DND-41 (cell line): ENCODE measurements at regions not wholly inside any gene's neighbourhood (a gene's known extent, or its start where the extent isn't known, plus 50 kb on each side); places are given as distances from the start of the nearest gene placed in this dataset.

Source experiments
- ATAC-seq: fragments of 200-7000 bp; cut with Tn5 transposase; 3 replicates; pipeline ENCODE4 v1.9.1; 2021; ENCODE audit warnings: low read depth; ENCODE audit not compliant: insufficient read depth
- DNase-seq: peaks from one replicate; pipeline ENCODE4 v3.0.0-alpha.2; 2020
- H2AFZ ChIP-seq: 2 replicates; pipeline ENCODE4 v1.6.0; 2012; ENCODE audit warnings: low read depth, low read length
- H3K27ac ChIP-seq: 2 replicates; pipeline ENCODE4 v1.5.1; 2012; ENCODE audit warnings: low read length, inconsistent platforms
- H3K27me3 ChIP-seq: fragments of 200-600 bp; sonication (generic); 2 replicates; pipeline ENCODE4 v1.6.0; 2012; ENCODE audit warnings: low read length, mild to moderate bottlenecking, inconsistent platforms; ENCODE audit not compliant: insufficient read depth, poor library complexity
- H3K36me3 ChIP-seq: 2 replicates; pipeline ENCODE4 v1.5.1; 2012; ENCODE audit warnings: low read length, inconsistent platforms; ENCODE audit not compliant: insufficient read depth
- H3K4me1 ChIP-seq: 2 replicates; pipeline ENCODE4 v1.5.1; 2012; ENCODE audit warnings: mild to moderate bottlenecking, low read length; ENCODE audit not compliant: insufficient read depth
- H3K4me2 ChIP-seq: 2 replicates; pipeline ENCODE4 v1.6.0; 2012; ENCODE audit warnings: mild to moderate bottlenecking, moderate library complexity, low read length, inconsistent platforms; ENCODE audit not compliant: insufficient read depth
- H3K4me3 ChIP-seq, 2 experiments: fragments of 200-600 bp in 1 of 2; shearing (Covaris generic) in 1 of 2; 2 replicates each; pipeline ENCODE4 v1.5.1; 2012 to 2016; ENCODE audit warnings: inconsistent platforms in 2 of 2, low read length in 2 of 2, mild to moderate bottlenecking in 2 of 2, low read depth in 1 of 2, moderate library complexity in 1 of 2
- H3K79me2 ChIP-seq: 2 replicates; pipeline ENCODE4 v1.6.0; 2012; ENCODE audit warnings: low read length, inconsistent platforms; ENCODE audit not compliant: insufficient read depth
- H3K9ac ChIP-seq: 2 replicates; pipeline ENCODE4 v1.6.0; 2012; ENCODE audit warnings: low read depth, mild to moderate bottlenecking, inconsistent platforms, low read length, moderate library complexity
- H3K9me3 ChIP-seq: 2 replicates; pipeline ENCODE4 v1.5.1; 2012; ENCODE audit warnings: low read length, moderate library complexity, mild to moderate bottlenecking, inconsistent platforms; ENCODE audit not compliant: insufficient read depth, severe bottlenecking
- H4K20me1 ChIP-seq: 2 replicates; pipeline ENCODE4 v1.6.0; 2012; ENCODE audit warnings: low read length; ENCODE audit not compliant: insufficient read depth
- EZH2 ChIP-seq: IDR thresholded peaks from 3 replicates; pipeline ENCODE4 v1.6.1; 2012; ENCODE audit warnings: borderline replicate concordance, low read depth, mild to moderate bottlenecking, moderate library complexity, low read length, inconsistent platforms; ENCODE audit not compliant: severe bottlenecking
- TF ChIP-seq, protein P1 (sequence below): IDR thresholded peaks from 2 replicates; pipeline ENCODE4 v1.5.1; 2012; ENCODE audit warnings: borderline replicate concordance, low read length, moderate library complexity, mild to moderate bottlenecking; ENCODE audit not compliant: poor library complexity, severe bottlenecking; ENCODE audit errors: extremely low read depth

DNA sequence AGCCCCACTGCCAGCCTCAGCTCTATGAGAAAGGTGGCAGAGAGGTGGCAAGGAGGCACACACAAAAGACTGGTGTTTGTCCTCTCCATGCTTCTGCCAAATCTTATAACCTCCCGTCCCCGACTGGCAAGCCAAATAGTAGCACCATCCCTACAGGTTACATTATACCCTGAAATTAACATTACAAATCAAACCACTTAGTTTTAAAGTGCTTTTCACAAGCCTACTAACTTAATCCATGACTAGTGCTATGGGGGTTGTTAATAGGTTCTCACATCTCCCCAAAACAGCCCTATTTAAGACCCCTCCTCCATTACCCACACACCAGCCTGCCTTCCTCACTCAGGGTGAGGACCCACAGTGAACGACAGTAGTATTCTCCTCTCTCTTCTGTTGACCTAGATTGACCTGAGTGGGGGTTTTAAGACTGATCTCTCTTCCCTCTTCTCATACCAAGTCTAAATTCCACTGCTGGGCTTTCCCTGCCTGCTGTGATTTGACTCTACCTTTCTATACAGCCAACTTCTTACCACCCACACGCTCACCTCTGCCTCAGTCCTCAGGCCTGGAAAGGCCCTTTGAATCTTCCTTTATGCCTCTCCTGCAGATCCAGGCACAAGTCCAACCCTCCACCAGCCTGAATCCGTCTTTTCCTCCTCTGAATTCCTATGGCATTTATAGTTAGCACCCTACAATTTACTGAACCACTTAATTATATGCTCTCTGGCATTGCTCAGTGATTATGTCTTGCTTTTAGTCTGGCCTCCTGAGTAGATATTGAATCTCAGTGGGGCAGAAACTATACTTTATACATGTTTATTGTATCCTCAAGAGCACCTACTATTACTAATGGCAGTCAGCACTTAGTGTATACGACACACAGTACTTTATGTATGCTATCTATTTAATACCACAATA, 116.1 kb downstream of the TMEM174 start:
- Histone ChIP-seq H3K4me1 (no peaks in the 10 kb centered on the region), H3K27ac (no peak overlapping the region), H4K20me1 (no peaks in the 10 kb centered on the region), H2AFZ (no peak overlapping the region), H3K4me3 (no peak overlapping the region), H3K27me3 (peaks cover 9% of the 10 kb centered on the region), H3K9ac (no peak overlapping the region), H3K9me3 (no peaks in the 10 kb centered on the region), H3K4me2 (no peak overlapping the region), H3K79me2 (no peaks in the 10 kb centered on the region), H3K36me3 (no peaks in the 10 kb centered on the region)
- ATAC-seq: no peak
- DNase-seq: no peak
- TF ChIP-seq EZH2: no peak
- TF ChIP-seq, protein P1, sequence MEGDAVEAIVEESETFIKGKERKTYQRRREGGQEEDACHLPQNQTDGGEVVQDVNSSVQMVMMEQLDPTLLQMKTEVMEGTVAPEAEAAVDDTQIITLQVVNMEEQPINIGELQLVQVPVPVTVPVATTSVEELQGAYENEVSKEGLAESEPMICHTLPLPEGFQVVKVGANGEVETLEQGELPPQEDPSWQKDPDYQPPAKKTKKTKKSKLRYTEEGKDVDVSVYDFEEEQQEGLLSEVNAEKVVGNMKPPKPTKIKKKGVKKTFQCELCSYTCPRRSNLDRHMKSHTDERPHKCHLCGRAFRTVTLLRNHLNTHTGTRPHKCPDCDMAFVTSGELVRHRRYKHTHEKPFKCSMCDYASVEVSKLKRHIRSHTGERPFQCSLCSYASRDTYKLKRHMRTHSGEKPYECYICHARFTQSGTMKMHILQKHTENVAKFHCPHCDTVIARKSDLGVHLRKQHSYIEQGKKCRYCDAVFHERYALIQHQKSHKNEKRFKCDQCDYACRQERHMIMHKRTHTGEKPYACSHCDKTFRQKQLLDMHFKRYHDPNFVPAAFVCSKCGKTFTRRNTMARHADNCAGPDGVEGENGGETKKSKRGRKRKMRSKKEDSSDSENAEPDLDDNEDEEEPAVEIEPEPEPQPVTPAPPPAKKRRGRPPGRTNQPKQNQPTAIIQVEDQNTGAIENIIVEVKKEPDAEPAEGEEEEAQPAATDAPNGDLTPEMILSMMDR: no peak

DNA sequence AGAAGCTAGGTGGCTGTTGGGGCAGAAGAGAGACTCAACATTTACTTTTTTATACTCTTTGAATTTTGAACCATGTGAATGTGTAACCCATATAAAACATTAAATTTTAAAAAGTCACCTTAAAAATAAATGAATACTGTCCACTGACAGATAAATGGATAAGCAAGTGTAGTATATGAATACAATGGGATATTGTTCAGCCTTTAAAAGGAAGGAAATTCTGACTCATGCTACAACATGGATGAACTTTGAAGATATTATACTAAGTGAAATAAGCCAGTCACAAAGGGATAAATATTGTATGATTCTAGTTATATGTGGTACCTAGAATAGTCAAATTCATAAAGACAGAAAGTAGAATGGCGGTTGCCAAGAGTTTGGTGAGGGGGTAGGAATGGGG, 113.9 kb downstream of the TMEM174 start:
- H2AFZ ChIP-seq: no peak overlapping the region
- DNase-seq: no peak

DNA sequence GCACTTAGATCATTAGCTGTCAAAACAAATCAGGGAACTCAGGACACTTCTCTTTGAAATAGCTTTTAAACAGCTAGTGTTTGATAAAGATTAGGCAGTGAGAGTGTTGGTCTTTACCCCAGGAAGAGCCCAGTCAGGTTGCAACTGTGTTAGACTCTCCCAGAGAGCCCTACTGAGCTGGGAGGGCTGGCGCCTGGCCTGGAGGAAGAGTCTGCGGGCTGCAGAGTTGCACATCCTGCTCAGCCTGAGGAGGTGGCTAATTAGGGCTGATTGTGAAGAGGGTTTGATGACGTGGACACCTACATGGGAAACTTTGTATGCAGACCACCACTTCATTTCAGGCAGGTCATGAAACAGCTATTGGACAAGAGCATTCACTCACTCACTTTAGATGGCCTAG, 112.0 kb downstream of the TMEM174 start:
- H3K9ac ChIP-seq: no peak overlapping the region
- no peak for DNase-seq

More for the DNA sequence above, 113.9 kb downstream of the TMEM174 start:
- Histone ChIP-seq H4K20me1 (no peaks in the 10 kb centered on the region), H3K9ac (no peak overlapping the region), H3K27me3 (peaks cover 7% of the 10 kb centered on the region), H3K79me2 (no peaks in the 10 kb centered on the region), H3K9me3 (no peaks in the 10 kb centered on the region), H3K4me2 (no peak overlapping the region), H3K36me3 (no peaks in the 10 kb centered on the region), H3K4me1 (no peaks in the 10 kb centered on the region), H3K27ac (no peak overlapping the region), H3K4me3 (no peak overlapping the region)
- ATAC-seq: no peak
- TF ChIP-seq EZH2: no peak
- TF ChIP-seq, protein P1: no peak

More for the DNA sequence above, 112.0 kb downstream of the TMEM174 start:
- H3K4me2 ChIP-seq: no peak overlapping the region
- no peaks in the 10 kb centered on the region for H3K36me3 ChIP-seq
- no peak for TF ChIP-seq EZH2
- TF ChIP-seq, protein P1: no peak
- no peaks in the 10 kb centered on the region for H4K20me1 ChIP-seq
- ATAC-seq: no peak
- no peaks in the 10 kb centered on the region for H3K27me3 ChIP-seq
- H3K4me3 ChIP-seq: no peak overlapping the region
- no peak overlapping the region for H3K27ac ChIP-seq
- no peak overlapping the region for H2AFZ ChIP-seq
- H3K9me3 ChIP-seq: no peaks in the 10 kb centered on the region
- no peaks in the 10 kb centered on the region for H3K4me1 ChIP-seq
- H3K79me2 ChIP-seq: no peaks in the 10 kb centered on the region
